Fibroblast of skin of left biceps (primary cell): ENCODE measurements at regions not wholly inside any gene's neighbourhood (a gene's known extent, or its start where the extent isn't known, plus 50 kb on each side); places are given as distances from the start of the nearest gene placed in this dataset.

Experiments
- DNase-seq, 2 experiments: peaks; one replicate each; pipeline ENCODE4 v3.0.0-alpha.2; 2013; ENCODE audit warnings: low read depth in 2 of 2

GRCh38 chr4:156177941-156178340 is 224.3 kb upstream of the CTSO start:
- DNase-seq = no peak

- DNase-seq = no peak
Measured at GRCh38 chr4:156176896-156177295, 223.2 kb upstream of the CTSO start.

GRCh38 chr4:156173937-156174336 is 220.3 kb upstream of the CTSO start:
- DNase-seq = no peak

GRCh38 chr4:156173486-156173885 is 219.8 kb upstream of the CTSO start:
- DNase-seq = no peak

GRCh38 chr4:156169861-156170260 is 216.2 kb upstream of the CTSO start:
- DNase-seq = no peak

- peak; percentile 57 to 58 for DNase-seq
Measured at GRCh38 chr4:156169011-156169410, 215.3 kb upstream of the CTSO start.

- no peak for DNase-seq
Measured at GRCh38 chr4:156168288-156168687, 214.6 kb upstream of the CTSO start.

- DNase-seq = no peak
Measured at GRCh38 chr4:156158747-156159146, 205.1 kb upstream of the CTSO start.

GRCh38 chr4:156154978-156155377 is 201.3 kb upstream of the CTSO start:
- DNase-seq = no peak

- no peak for DNase-seq
Measured at GRCh38 chr4:156146571-156146970, 192.9 kb upstream of the CTSO start.

- no peak for DNase-seq
Measured at GRCh38 chr4:156144961-156145360, 191.3 kb upstream of the CTSO start.

- no peak for DNase-seq
Measured at GRCh38 chr4:156138781-156139280, 185.2 kb upstream of the CTSO start.

- DNase-seq = no peak
Measured at GRCh38 chr4:156137679-156138473, 184.2 kb upstream of the CTSO start.

- no peak for DNase-seq
Measured at GRCh38 chr4:156132196-156132595, 178.5 kb upstream of the CTSO start.

GRCh38 chr4:156128616-156129015 is 174.9 kb upstream of the CTSO start:
- no peak for DNase-seq

- no peak for DNase-seq
Measured at GRCh38 chr4:156118507-156119220, 165.0 kb upstream of the CTSO start.

- DNase-seq = no peak
Measured at GRCh38 chr4:156117743-156118142, 164.1 kb upstream of the CTSO start.

GRCh38 chr4:156116991-156117390 is 163.3 kb upstream of the CTSO start:
- DNase-seq = no peak

GRCh38 chr4:156113138-156113765 is 159.6 kb upstream of the CTSO start:
- DNase-seq = no peak

GRCh38 chr4:156111686-156112085 is 158.0 kb upstream of the CTSO start:
- DNase-seq = no peak

GRCh38 chr4:156109943-156110900 is 156.6 kb upstream of the CTSO start:
- peak in 1 of 2 experiments; percentile 41 for DNase-seq
